ENCODE measurements at regions not wholly inside any gene's neighbourhood (a gene's known extent, or its start where the extent isn't known, plus 50 kb on each side); places are given as distances from the start of the nearest gene placed in this dataset.

DNA sequence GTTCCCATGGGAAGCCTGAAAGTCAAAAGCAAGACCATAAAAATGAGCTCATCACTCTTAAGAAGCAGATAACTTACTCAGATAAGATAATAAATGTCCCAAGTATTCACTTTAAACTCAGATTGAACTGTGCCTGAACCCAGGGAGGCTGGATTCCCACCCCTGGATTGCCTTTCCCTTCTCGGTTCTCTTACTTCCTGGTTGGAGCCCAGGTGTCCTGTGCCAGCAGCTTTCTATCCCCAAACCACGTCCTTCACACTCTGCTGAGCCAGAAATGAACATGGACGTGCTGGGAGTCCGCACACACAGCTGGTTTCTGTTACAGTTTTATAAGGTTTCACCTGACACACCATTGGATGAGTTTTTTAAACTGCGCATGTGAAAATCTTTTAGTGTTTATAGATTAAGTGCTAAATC is 636.2 kb upstream of the IGFBP3 start:
- DNase-seq (ENCODE audit: low spot score) = no peak
- no peak for FAIRE-seq

DNA sequence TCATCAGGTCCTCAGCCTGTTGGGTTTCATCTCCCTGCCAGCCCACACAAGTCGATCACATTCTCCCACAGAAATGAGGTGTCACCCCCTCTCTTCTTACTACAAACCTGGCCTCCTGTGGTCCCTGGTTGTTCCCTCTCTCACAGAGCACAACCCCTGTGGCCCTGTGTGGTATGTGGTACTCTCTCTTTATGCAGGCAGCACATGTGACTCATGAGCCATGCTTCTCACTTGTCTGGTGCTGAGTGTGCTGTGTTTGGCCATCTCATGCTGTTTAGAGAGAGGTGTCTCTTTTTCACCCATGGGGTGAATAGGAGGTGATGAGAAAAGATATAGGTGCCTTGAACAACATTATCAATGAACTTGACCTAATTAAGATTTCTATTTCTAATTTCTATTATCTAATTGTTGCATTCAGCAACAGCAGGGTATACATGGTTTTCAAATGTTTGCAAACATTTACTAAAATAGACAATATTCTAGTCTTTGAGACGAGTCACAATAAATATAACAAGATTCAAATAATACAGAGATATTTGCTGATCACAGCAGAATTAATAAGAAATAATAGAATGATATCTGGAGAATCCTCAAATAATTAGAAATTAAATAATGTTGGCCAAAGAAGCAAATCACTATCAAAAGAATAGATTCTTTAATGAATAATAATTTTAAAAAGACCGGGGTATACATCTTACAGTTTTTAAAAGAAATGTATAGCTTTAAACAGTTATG is 633.8 kb upstream of the IGFBP3 start:
- DNase-seq (ENCODE audit: low spot score) = peak; percentile 48
- FAIRE-seq = peak; percentile 83

DNA sequence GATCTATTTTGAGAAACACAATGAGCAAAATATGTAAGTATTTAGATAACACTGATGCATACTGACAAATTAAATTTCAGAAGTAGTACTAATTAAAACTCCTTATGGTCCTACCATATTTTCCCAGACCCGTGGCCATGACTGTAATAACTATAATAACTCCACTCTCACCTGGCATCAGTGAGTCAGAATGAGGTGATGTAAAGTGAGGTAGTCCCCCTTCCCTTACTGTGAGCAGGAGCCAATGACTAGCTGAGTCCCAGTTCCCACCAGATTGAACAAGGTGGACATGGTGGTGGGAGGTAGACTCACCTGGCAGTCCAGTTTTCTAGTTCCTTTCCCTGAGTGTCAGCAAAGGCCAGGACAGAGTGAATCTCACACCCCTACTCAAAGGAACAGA is 630.5 kb upstream of the IGFBP3 start:
- peak; percentile 55 for FAIRE-seq

GRCh38 chr7:46550864-46551263 is 629.8 kb upstream of the IGFBP3 start:
- DNase-seq (ENCODE audit: low spot score) (no peak), FAIRE-seq (no peak)

More for the DNA sequence above, 630.5 kb upstream of the IGFBP3 start:
- DNase-seq (ENCODE audit: low spot score) = no peak

DNA sequence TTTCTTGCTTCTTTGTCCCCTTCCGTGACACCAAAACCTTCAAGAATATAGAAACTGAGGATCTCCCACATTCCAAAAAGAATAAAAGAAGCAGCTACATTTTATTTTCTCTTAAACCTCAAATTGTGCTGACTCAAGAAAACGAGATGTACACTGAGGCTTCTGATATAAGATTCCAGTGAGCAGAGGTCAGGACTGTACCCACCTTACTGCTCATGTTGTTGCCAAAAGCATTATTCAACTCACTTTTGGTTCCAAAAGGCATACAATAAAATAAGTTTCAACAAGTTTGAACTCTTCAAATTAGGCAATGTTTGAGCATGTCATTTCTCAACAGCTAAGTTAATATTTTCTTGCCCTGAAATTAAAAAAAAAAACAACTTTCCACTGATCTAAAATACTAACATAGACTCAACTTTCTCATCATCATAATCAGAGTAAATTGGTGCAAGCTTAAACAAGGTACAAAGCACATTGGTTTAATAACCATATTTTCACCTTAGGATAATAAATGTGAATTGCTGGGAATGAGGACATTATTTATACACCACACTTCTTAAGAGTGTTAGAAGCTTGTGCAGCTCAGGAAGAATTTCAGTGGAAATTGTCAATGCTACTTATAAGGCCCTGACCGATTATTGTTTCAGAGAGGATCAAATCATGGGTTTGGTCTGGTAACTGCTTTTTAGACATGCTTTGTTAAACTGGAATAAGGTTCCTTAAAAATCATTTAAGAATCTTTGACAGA is 629.0 kb upstream of the IGFBP3 start:
- FAIRE-seq (no peak), DNase-seq (ENCODE audit: low spot score) (no peak)

DNA sequence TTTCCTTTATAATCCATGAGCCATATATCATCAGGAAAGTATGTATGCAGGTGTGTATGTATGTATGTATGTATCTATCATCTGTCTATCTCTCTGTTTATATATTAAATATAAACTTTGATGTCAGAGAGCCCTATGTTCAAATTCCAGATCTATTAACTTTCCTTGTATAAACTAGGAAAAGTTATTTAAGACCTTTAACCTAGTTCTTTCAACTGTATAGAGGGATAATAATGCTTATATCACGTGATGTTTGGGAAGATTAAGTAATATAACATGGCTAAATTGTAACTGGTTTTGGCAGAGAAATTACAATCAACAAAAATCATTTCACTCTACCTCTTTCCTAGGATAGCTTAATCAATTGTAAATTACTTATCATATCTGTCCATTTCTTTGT is 628.3 kb upstream of the IGFBP3 start:
- FAIRE-seq (no peak), DNase-seq (ENCODE audit: low spot score) (no peak)

GRCh38 chr7:46547044-46547443 is 626.0 kb upstream of the IGFBP3 start:
- no peak for FAIRE-seq

GRCh38 chr7:46545790-46546189 is 624.7 kb upstream of the IGFBP3 start:
- FAIRE-seq (no peak), DNase-seq (ENCODE audit: low spot score) (peak; percentile 32)

More at GRCh38 chr7:46547044-46547443, 626.0 kb upstream of the IGFBP3 start:
- no peak for DNase-seq (ENCODE audit: low spot score)

GRCh38 chr7:46544396-46545008 is 623.4 kb upstream of the IGFBP3 start:
- peak; percentile 49 for DNase-seq (ENCODE audit: low spot score)
- FAIRE-seq = peak; percentile 86

DNA sequence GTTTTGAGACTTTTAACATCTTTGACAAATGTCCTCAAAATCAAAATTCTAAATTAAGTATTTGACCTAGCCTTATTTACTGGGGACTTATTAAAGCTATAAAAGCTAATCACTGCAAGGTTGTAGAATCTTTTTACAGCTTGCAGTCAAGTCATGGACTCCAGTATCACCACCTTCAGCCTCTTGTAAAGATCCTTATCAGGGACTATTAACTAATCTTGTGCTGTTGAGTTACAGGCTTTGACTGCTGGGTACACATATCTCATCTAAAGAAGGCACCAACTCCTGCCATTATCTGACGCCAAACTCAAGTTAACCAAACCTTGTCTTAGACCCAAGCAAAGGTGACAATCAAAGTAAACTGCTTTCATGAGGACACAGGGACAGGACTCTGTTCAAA is 621.0 kb upstream of the IGFBP3 start:
- FAIRE-seq (no peak), DNase-seq (ENCODE audit: low spot score) (no peak)

GRCh38 chr7:46539892-46540483 is 618.9 kb upstream of the IGFBP3 start:
- FAIRE-seq = no peak

GRCh38 chr7:46537191-46537905 is 616.3 kb upstream of the IGFBP3 start:
- FAIRE-seq = no peak
- no peak for DNase-seq (ENCODE audit: low spot score)

More at GRCh38 chr7:46539892-46540483, 618.9 kb upstream of the IGFBP3 start:
- DNase-seq (ENCODE audit: low spot score) = no peak

GRCh38 chr7:46534664-46535588 is 613.9 kb upstream of the IGFBP3 start:
- DNase-seq (ENCODE audit: low spot score) = no peak

DNA sequence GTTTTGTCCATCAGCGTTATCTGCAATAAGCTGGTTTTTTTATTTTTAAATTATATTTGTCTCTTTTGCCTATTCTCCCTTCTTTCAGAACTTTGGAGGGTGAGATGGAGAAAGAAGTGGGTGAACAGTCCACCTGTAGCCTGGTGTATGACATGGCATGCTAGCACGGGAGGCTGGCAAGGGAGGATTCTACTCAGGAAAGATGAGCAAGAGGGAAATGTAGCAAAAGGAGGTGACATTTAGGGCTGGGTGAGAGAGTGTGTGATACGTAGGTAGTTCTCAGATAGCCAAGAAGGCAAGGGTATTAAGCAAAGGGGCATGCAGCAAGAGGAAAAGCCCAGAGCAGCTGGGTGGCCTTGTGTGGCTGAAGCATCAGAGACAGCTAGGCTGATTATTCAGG is 612.9 kb upstream of the IGFBP3 start:
- peak; percentile 59 for FAIRE-seq
- no peak for DNase-seq (ENCODE audit: low spot score)

More at GRCh38 chr7:46534664-46535588, 613.9 kb upstream of the IGFBP3 start:
- FAIRE-seq = peak; percentile 30

- DNase-seq (ENCODE audit: low spot score) (no peak), FAIRE-seq (no peak)
These were observed 611.5 kb upstream of the IGFBP3 start for GRCh38 chr7:46532571-46532970.

DNA sequence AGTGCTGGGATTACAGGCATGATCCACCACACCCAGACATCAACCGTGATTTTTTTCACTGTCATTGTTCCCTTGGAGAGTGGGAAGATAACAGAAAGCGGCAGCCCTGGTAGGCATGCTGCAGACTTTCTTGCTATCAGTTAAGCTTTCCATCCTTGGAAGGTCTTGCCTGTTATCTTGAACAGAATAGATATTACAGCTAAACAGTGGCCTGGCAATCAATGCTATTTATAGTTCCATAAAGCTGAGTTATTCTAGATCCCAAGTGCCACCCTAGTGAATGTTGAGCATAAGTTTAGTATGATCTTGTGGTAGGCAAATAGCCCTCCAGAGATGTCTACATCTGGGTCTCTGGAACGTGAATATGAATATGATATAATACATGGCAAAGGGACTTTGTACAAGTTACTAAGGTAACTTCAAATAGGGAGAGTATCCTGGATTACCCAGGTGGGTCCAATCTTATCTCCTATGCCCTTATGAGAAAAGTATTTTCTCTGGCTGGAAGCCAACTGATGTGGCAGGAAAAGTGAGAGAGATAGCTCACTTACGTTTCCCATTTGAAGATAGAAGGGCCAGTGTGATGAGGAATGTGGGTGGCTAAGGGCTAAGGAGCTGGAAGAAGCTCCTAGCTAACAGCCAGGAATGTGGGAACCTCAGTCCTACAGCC is 609.1 kb upstream of the IGFBP3 start:
- DNase-seq (ENCODE audit: low spot score) (no peak), FAIRE-seq (no peak)

- FAIRE-seq (no peak), DNase-seq (ENCODE audit: low spot score) (no peak)
These were observed 606.3 kb upstream of the IGFBP3 start for GRCh38 chr7:46527360-46527759.

DNA sequence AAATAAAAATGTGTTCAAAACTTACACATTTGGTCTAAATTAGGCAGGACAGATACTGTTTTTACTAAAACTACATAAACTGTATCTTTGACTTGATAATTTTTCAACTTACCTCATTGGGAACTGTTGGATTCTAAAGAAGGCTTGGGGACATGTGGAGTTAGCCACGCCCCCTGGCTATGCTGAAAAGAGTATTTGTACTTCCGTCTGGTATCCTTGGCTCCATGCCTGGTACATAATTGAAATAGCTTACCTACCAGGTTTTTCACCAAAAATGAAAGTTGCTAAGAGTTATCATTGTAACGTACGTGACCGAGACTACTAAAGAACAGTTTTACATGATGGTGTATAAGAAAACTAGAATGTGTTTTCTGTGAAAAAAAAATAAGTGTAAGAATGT is 604.8 kb upstream of the IGFBP3 start:
- FAIRE-seq = peak; percentile 56

GRCh38 chr7:46524350-46524749 is 603.3 kb upstream of the IGFBP3 start:
- FAIRE-seq = no peak
- DNase-seq (ENCODE audit: low spot score) = no peak

More for the DNA sequence above, 604.8 kb upstream of the IGFBP3 start:
- peak; percentile 56 for DNase-seq (ENCODE audit: low spot score)

Data from urothelium cell line (cell line).